H7 (cell line): ENCODE measurements at regions not wholly inside any gene's neighbourhood (a gene's known extent, or its start where the extent isn't known, plus 50 kb on each side); places are given as distances from the start of the nearest gene placed in this dataset.
"Not testable (repeated sequence)": the region's sequence is repeated elsewhere in the genome, so short reads cannot be mapped to it uniquely, and the experiment has no call there.

Source experiments
- DNase-seq: peaks from one replicate; pipeline ENCODE4 v3.0.0; 2012
- H3K27me3 ChIP-seq: 2 replicates; pipeline ENCODE4 v1.6.0; 2011; ENCODE audit warnings: mild to moderate bottlenecking, low read length; ENCODE audit not compliant: control insufficient read depth, insufficient read depth
- H3K36me3 ChIP-seq: replicated peaks from 2 replicates; pipeline ENCODE4 v1.5.1; 2011; ENCODE audit warnings: low read length; ENCODE audit not compliant: control insufficient read depth, insufficient read depth
- H3K4me3 ChIP-seq: 2 replicates; pipeline ENCODE4 v1.5.1; 2011; ENCODE audit warnings: low read depth, mild to moderate bottlenecking, control low read depth, low read length, moderate library complexity; ENCODE audit not compliant: insufficient read depth

GRCh38 chr10:6813306-6813705, 233.2 kb upstream of the PRKCQ start:
- no peak overlapping the region for H3K4me3 ChIP-seq
- DNase-seq, result no peak
- H3K36me3 ChIP-seq, result no peaks in the 10 kb centered on the region
- H3K27me3 ChIP-seq, result no peaks in the 10 kb centered on the region

- no peaks in the 10 kb centered on the region for H3K27me3 ChIP-seq
- no peak for DNase-seq
- no peaks in the 10 kb centered on the region for H3K36me3 ChIP-seq
- H3K4me3 ChIP-seq, result no peak overlapping the region
These were observed 231.1 kb upstream of the PRKCQ start for GRCh38 chr10:6811153-6811552.

GRCh38 chr10:6803427-6803783, 223.3 kb upstream of the PRKCQ start:
- H3K27me3 ChIP-seq, result no peaks in the 10 kb centered on the region
- no peaks in the 10 kb centered on the region for H3K36me3 ChIP-seq
- DNase-seq, result no peak
- no peak overlapping the region for H3K4me3 ChIP-seq

GRCh38 chr10:6802759-6803426, 222.8 kb upstream of the PRKCQ start:
- H3K4me3 ChIP-seq, result no peak overlapping the region; the same call in 1 of the 2 replicates
- H3K27me3 ChIP-seq, result no peaks in the 10 kb centered on the region
- H3K36me3 ChIP-seq, result no peaks in the 10 kb centered on the region
- no peak for DNase-seq

GRCh38 chr10:6796231-6796630, 216.2 kb upstream of the PRKCQ start:
- no peak for DNase-seq
- no peaks in the 10 kb centered on the region for H3K36me3 ChIP-seq
- no peak overlapping the region for H3K4me3 ChIP-seq
- H3K27me3 ChIP-seq, result no peaks in the 10 kb centered on the region

GRCh38 chr10:6795541-6795940, 215.5 kb upstream of the PRKCQ start:
- H3K4me3 ChIP-seq, result no peak overlapping the region
- no peak for DNase-seq

GRCh38 chr10:6794841-6795240, 214.8 kb upstream of the PRKCQ start:
- H3K4me3 ChIP-seq, H3K27me3 ChIP-seq, H3K36me3 ChIP-seq: not testable (repeated sequence)
- peak; percentile 20 for DNase-seq

More at GRCh38 chr10:6795541-6795940, 215.5 kb upstream of the PRKCQ start:
- Histone ChIP-seq H3K36me3 (no peaks in the 10 kb centered on the region), H3K27me3 (no peaks in the 10 kb centered on the region)

GRCh38 chr10:6794441-6794840, 214.4 kb upstream of the PRKCQ start:
- Histone ChIP-seq H3K36me3 (no peaks in the 10 kb centered on the region), H3K27me3 (no peaks in the 10 kb centered on the region), H3K4me3 (no peak overlapping the region)
- no peak for DNase-seq

- no peak for DNase-seq
- H3K27me3 ChIP-seq, result no peaks in the 10 kb centered on the region
- H3K36me3 ChIP-seq, result no peaks in the 10 kb centered on the region
- no peak overlapping the region for H3K4me3 ChIP-seq
These were observed 208.7 kb upstream of the PRKCQ start for GRCh38 chr10:6788731-6789130.

GRCh38 chr10:6788231-6788630, 208.2 kb upstream of the PRKCQ start:
- DNase-seq, result no peak
- Histone ChIP-seq H3K36me3 (no peaks in the 10 kb centered on the region), H3K4me3 (no peak overlapping the region), H3K27me3 (no peaks in the 10 kb centered on the region)

GRCh38 chr10:6787718-6788117, 207.6 kb upstream of the PRKCQ start:
- H3K4me3 ChIP-seq, result no peak overlapping the region
- no peaks in the 10 kb centered on the region for H3K27me3 ChIP-seq
- no peaks in the 10 kb centered on the region for H3K36me3 ChIP-seq
- DNase-seq, result no peak

GRCh38 chr10:6787091-6787490, 207.0 kb upstream of the PRKCQ start:
- Histone ChIP-seq H3K4me3 (no peak overlapping the region), H3K36me3 (no peaks in the 10 kb centered on the region), H3K27me3 (no peaks in the 10 kb centered on the region)
- no peak for DNase-seq

GRCh38 chr10:6786579-6787031, 206.5 kb upstream of the PRKCQ start:
- no peaks in the 10 kb centered on the region for H3K36me3 ChIP-seq
- H3K27me3 ChIP-seq, result no peaks in the 10 kb centered on the region
- H3K4me3 ChIP-seq, result no peak overlapping the region
- no peak for DNase-seq

GRCh38 chr10:6784429-6784828, 204.4 kb upstream of the PRKCQ start:
- DNase-seq, H3K4me3 ChIP-seq, H3K27me3 ChIP-seq, H3K36me3 ChIP-seq: not testable (repeated sequence)

GRCh38 chr10:6783471-6783870, 203.4 kb upstream of the PRKCQ start:
- Histone ChIP-seq H3K36me3 (no peaks in the 10 kb centered on the region), H3K4me3 (no peak overlapping the region), H3K27me3 (no peaks in the 10 kb centered on the region)
- DNase-seq, result no peak

- no peaks in the 10 kb centered on the region for H3K36me3 ChIP-seq
- no peak overlapping the region for H3K4me3 ChIP-seq
- no peak for DNase-seq
- no peaks in the 10 kb centered on the region for H3K27me3 ChIP-seq
These were observed 202.3 kb upstream of the PRKCQ start for GRCh38 chr10:6782378-6782777.
